ENCODE measurements at regions not wholly inside any gene's neighbourhood (a gene's known extent, or its start where the extent isn't known, plus 50 kb on each side); places are given as distances from the start of the nearest gene placed in this dataset.

- TF ChIP-seq, protein P1, sequence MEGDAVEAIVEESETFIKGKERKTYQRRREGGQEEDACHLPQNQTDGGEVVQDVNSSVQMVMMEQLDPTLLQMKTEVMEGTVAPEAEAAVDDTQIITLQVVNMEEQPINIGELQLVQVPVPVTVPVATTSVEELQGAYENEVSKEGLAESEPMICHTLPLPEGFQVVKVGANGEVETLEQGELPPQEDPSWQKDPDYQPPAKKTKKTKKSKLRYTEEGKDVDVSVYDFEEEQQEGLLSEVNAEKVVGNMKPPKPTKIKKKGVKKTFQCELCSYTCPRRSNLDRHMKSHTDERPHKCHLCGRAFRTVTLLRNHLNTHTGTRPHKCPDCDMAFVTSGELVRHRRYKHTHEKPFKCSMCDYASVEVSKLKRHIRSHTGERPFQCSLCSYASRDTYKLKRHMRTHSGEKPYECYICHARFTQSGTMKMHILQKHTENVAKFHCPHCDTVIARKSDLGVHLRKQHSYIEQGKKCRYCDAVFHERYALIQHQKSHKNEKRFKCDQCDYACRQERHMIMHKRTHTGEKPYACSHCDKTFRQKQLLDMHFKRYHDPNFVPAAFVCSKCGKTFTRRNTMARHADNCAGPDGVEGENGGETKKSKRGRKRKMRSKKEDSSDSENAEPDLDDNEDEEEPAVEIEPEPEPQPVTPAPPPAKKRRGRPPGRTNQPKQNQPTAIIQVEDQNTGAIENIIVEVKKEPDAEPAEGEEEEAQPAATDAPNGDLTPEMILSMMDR (conservative IDR thresholded peaks at IDR 0.05), result no peak
- no peak for TF ChIP-seq EZH2 (IDR thresholded peaks at IDR 0.05; ENCODE audit: low read depth)
- H3K36me3 ChIP-seq (ENCODE audit: low read depth), result no peaks in the 10 kb centered on the region
- no peaks in the 10 kb centered on the region for H3K79me2 ChIP-seq (ENCODE audit: low read depth)
- intact Hi-C loops (cut with micrococcal nuclease; ENCODE audit: unreplicated experiment), result no loop called here
- CTCF ChIA-PET, result no interaction called here
- DNase-seq, result no peak
- no peaks in the 10 kb centered on the region for H3K27me3 ChIP-seq (ENCODE audit: insufficient read depth, low read depth)
- H3K9me3 ChIP-seq (ENCODE audit: insufficient read depth, low read depth), result no peaks in the 10 kb centered on the region
- no peaks in the 10 kb centered on the region for H3K9me2 ChIP-seq (ENCODE audit: insufficient read depth)
- H3K27ac ChIP-seq, result no peak overlapping the region
- no peaks in the 10 kb centered on the region for H3K4me1 ChIP-seq (replicated peaks; ENCODE audit: insufficient read depth)
- H3K4me3 ChIP-seq, result no peak overlapping the region
- H4K20me1 ChIP-seq (ENCODE audit: insufficient read depth), result no peaks in the 10 kb centered on the region
- POLR2A ChIA-PET (ENCODE audit: unreplicated experiment), result no interaction called here
- H3K4me2 ChIP-seq, result no peak overlapping the region
- H3F3A ChIP-seq (ENCODE audit: insufficient read depth, low read depth), result no peaks in the 10 kb centered on the region
- no TSS peak for BruUV-seq (replicated peaks)
- no peak overlapping the region for H2AFZ ChIP-seq
Observed at GRCh38 chr3:151563305-151563704, 102.4 kb upstream of the IGSF10 start.

GRCh38 chr3:151562891-151563290 is 102.0 kb upstream of the IGSF10 start:
- BruUV-seq (replicated peaks), result no TSS peak
- H2AFZ ChIP-seq, result no peak overlapping the region
- H3K36me3 ChIP-seq (ENCODE audit: low read depth), result no peaks in the 10 kb centered on the region
- intact Hi-C loops (cut with micrococcal nuclease; ENCODE audit: unreplicated experiment), result no loop called here
- H3K9me3 ChIP-seq (ENCODE audit: insufficient read depth, low read depth), result no peaks in the 10 kb centered on the region
- no peaks in the 10 kb centered on the region for H3K27me3 ChIP-seq (ENCODE audit: insufficient read depth, low read depth)
- no peak overlapping the region for H3K4me2 ChIP-seq
- H3K9me2 ChIP-seq (ENCODE audit: insufficient read depth), result no peaks in the 10 kb centered on the region
- ChIA-PET CTCF (no interaction called here), POLR2A (ENCODE audit: unreplicated experiment) (no interaction called here)
- DNase-seq, result peak in 1 of 2 experiments; percentile 10
- H3K4me3 ChIP-seq, result no peak overlapping the region
- no peaks in the 10 kb centered on the region for H3F3A ChIP-seq (ENCODE audit: insufficient read depth, low read depth)
- no peaks in the 10 kb centered on the region for H3K4me1 ChIP-seq (replicated peaks; ENCODE audit: insufficient read depth)
- H3K27ac ChIP-seq, result no peak overlapping the region
- no peaks in the 10 kb centered on the region for H4K20me1 ChIP-seq (ENCODE audit: insufficient read depth)
- H3K79me2 ChIP-seq (ENCODE audit: low read depth), result no peaks in the 10 kb centered on the region
- TF ChIP-seq EZH2 (IDR thresholded peaks at IDR 0.05; ENCODE audit: low read depth), result no peak
- TF ChIP-seq, protein P1 (conservative IDR thresholded peaks at IDR 0.05), result no peak

- Histone ChIP-seq H3K4me1 (replicated peaks; ENCODE audit: insufficient read depth) (no peaks in the 10 kb centered on the region), H3K4me2 (no peak overlapping the region), H3K27me3 (ENCODE audit: insufficient read depth, low read depth) (no peaks in the 10 kb centered on the region), H3K9me2 (ENCODE audit: insufficient read depth) (no peaks in the 10 kb centered on the region), H4K20me1 (ENCODE audit: insufficient read depth) (no peaks in the 10 kb centered on the region), H3F3A (ENCODE audit: insufficient read depth, low read depth) (no peaks in the 10 kb centered on the region), H3K4me3 (no peak overlapping the region), H3K79me2 (ENCODE audit: low read depth) (no peaks in the 10 kb centered on the region), H3K27ac (no peak overlapping the region), H2AFZ (no peak overlapping the region), H3K36me3 (ENCODE audit: low read depth) (no peaks in the 10 kb centered on the region), H3K9me3 (ENCODE audit: insufficient read depth, low read depth) (no peaks in the 10 kb centered on the region)
- TF ChIP-seq, protein P1 (conservative IDR thresholded peaks at IDR 0.05), result no peak
- no peak for TF ChIP-seq EZH2 (IDR thresholded peaks at IDR 0.05; ENCODE audit: low read depth)
- CTCF ChIA-PET, result no interaction called here
- POLR2A ChIA-PET (ENCODE audit: unreplicated experiment), result no interaction called here
- DNase-seq, result no peak
- no TSS peak for BruUV-seq (replicated peaks)
- intact Hi-C loops (cut with micrococcal nuclease; ENCODE audit: unreplicated experiment), result no loop called here
Observed at GRCh38 chr3:151561878-151562277, 101.0 kb upstream of the IGSF10 start.

Measured in PC-9 (cell line).